ENCODE measurements at regions not wholly inside any gene's neighbourhood (a gene's known extent, or its start where the extent isn't known, plus 50 kb on each side); places are given as distances from the start of the nearest gene placed in this dataset.
"Not testable (repeated sequence)": the region's sequence is repeated elsewhere in the genome, so short reads cannot be mapped to it uniquely, and the experiment has no call there.

- H3K9me3 Mint-ChIP-seq: no peaks in the 10 kb centered on the region
- H3K27me3 Mint-ChIP-seq: no peaks in the 10 kb centered on the region
- no peak for TF ChIP-seq CTCF (conservative IDR thresholded peaks at IDR 0.05)
- no peaks in the 10 kb centered on the region for H3K4me1 Mint-ChIP-seq (ENCODE audit: unreplicated experiment)
- no peak overlapping the region for H3K4me3 Mint-ChIP-seq
- DNase-seq (ENCODE audit: extremely low spot score, unreplicated experiment): no peak
- H3K36me3 Mint-ChIP-seq: no peaks in the 10 kb centered on the region
- no peak overlapping the region for H3K27ac Mint-ChIP-seq
Measured at GRCh38 chr6:60891606-60892005, 1394.4 kb downstream of the KHDRBS2 start.

DNA sequence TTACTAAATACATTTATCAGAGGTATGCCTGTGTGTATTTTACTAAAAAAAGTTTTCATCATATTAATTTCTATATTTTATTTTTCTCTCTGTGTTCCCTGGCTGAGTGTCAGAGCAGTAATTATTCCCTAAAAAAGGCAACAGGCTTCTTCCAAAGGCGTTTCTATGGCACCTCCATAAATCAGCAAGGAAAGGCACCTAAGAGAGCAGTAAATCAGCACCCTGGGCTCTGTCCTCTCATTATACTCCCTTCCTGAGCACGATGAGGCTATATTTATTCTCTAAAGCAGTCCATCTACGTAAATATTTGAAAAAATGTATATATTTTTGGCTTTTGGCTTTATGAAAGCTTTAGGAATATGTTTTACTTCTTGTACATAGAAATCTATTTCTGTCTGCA lies 1408.6 kb downstream of the KHDRBS2 start:
- H3K4me3 Mint-ChIP-seq; H3K4me1 Mint-ChIP-seq (ENCODE audit: unreplicated experiment); DNase-seq (ENCODE audit: extremely low spot score, unreplicated experiment); H3K27ac Mint-ChIP-seq; H3K9me3 Mint-ChIP-seq; H3K36me3 Mint-ChIP-seq; H3K27me3 Mint-ChIP-seq: not testable (repeated sequence)

DNA sequence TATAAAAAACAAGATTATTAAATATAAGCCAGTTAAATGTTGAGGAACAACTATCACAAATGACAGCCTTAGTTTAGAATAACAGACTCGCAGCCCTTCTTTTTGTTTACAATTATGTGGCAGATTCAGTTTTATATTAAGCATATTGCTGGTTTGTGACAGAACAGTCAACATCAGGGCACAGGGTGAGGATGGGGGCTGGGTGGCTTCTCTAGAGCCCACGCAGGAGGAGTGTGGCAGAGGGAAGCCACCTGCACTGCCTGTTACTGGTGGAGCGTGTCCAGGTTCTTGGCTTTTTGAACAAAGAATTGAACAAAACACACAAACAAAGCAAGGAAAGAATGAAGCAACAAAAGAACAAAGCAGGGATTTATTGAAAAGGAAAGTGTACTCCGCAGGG lies 1415.2 kb downstream of the KHDRBS2 start:
- H3K4me1 Mint-ChIP-seq (ENCODE audit: unreplicated experiment); H3K27me3 Mint-ChIP-seq; H3K9me3 Mint-ChIP-seq; H3K27ac Mint-ChIP-seq; H3K4me3 Mint-ChIP-seq; H3K36me3 Mint-ChIP-seq; DNase-seq (ENCODE audit: extremely low spot score, unreplicated experiment): not testable (repeated sequence)

DNA sequence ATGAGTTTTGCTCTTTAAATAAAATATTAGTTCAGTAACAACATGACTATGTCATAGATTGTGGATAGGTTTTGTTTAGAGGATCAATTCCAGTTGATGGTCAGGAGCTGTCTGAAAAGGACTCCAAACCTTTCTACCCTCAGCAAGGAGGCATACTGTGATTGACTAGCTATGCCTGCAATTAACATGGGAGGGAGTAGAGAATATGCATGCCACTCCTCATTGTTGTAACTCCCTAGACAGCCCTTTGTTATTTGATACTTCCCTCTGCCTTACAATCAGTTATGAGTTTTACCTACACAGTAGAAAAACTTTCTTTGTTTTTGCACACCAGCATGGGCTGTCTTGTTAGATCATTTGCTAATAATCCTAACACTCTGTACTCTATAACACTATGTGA lies 1418.5 kb downstream of the KHDRBS2 start:
- Mint-ChIP-seq H3K4me3 (no peak overlapping the region), H3K27me3 (no peaks in the 10 kb centered on the region), H3K4me1 (ENCODE audit: unreplicated experiment) (no peaks in the 10 kb centered on the region), H3K9me3 (peaks cover 3% of the 10 kb centered on the region), H3K36me3 (no peaks in the 10 kb centered on the region), H3K27ac (no peak overlapping the region)
- TF ChIP-seq CTCF (conservative IDR thresholded peaks at IDR 0.05): no peak
- DNase-seq (ENCODE audit: extremely low spot score, unreplicated experiment): no peak

DNA sequence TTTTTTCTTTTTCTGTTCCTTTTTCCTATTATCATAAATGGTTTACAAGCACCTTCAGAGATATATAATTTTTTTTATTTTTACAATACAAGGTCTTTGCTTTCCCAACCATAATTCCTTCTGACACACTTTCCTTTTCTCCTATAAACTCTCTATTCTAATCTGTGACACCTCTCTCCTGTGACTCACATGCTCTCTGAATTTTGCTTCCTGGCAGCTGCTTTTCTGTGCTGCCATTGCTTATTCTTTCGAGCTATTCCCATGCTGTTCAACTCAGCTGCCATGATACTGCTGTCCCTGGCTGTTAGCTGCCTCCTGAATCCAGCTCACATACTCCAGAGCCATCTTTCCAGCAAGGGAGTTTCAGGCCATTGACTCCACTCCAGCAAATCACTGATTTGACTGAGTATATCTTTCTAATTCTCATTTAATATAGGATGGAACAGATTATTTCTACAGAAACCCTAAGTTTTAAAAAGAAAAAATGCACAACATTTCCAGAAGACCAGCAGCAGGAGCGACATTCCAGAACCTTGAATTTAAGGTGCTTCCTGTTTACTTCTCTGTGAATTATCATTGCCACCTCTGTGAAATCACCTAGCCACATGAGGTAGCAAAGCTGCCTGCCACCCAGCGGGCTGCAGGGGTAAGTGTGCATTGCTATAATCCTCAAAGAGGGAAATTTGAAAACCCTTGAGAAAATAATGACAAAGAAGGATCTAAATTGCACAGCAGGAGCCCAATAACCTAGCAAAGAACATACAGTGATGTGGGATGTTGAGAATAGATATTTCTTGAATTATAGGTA lies 1442.6 kb downstream of the KHDRBS2 start:
- not testable (repeated sequence) for DNase-seq (ENCODE audit: extremely low spot score, unreplicated experiment); H3K4me1 Mint-ChIP-seq (ENCODE audit: unreplicated experiment); H3K36me3 Mint-ChIP-seq; H3K4me3 Mint-ChIP-seq; H3K9me3 Mint-ChIP-seq; H3K27me3 Mint-ChIP-seq; H3K27ac Mint-ChIP-seq
- peak; percentile 61 for TF ChIP-seq CTCF (conservative IDR thresholded peaks at IDR 0.05)

- H3K9me3 Mint-ChIP-seq; H3K4me3 Mint-ChIP-seq; DNase-seq (ENCODE audit: extremely low spot score, unreplicated experiment); H3K36me3 Mint-ChIP-seq; H3K27me3 Mint-ChIP-seq; H3K4me1 Mint-ChIP-seq (ENCODE audit: unreplicated experiment); H3K27ac Mint-ChIP-seq: not testable (repeated sequence)
Measured at GRCh38 chr6:60830726-60831125, 1455.3 kb downstream of the KHDRBS2 start.

GRCh38 chr6:60822597-60822996 lies 1463.4 kb downstream of the KHDRBS2 start:
- not testable (repeated sequence) for H3K9me3 Mint-ChIP-seq; H3K4me3 Mint-ChIP-seq; H3K27me3 Mint-ChIP-seq; H3K27ac Mint-ChIP-seq; H3K4me1 Mint-ChIP-seq (ENCODE audit: unreplicated experiment); H3K36me3 Mint-ChIP-seq; DNase-seq (ENCODE audit: extremely low spot score, unreplicated experiment)

DNA sequence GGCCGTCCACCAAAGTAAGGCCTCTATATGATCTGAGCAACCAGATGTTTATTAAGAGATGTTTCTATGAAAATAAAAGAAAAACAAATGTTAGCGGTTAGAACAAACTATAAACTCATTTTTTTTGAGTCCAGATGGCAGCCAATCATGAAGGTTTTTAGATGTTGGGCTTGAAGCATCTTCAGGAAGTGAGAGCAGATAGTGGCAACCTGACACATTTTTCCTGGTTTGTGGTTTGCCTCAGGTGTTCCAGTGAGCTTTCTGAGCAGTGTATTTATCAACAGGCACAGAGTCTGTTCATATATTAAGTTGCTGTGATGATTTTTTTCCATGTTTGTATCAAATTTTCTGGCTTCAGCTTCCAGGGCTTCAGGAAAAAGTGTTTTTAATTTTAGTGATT lies 1468.0 kb downstream of the KHDRBS2 start:
- DNase-seq (ENCODE audit: extremely low spot score, unreplicated experiment); H3K36me3 Mint-ChIP-seq; H3K4me1 Mint-ChIP-seq (ENCODE audit: unreplicated experiment); H3K27ac Mint-ChIP-seq; H3K9me3 Mint-ChIP-seq; H3K27me3 Mint-ChIP-seq; H3K4me3 Mint-ChIP-seq: not testable (repeated sequence)

- H3K4me1 Mint-ChIP-seq (ENCODE audit: unreplicated experiment): not testable (repeated sequence)
Measured at GRCh38 chr6:60814784-60815183, 1471.2 kb downstream of the KHDRBS2 start.

GRCh38 chr6:60813897-60814596 lies 1472.0 kb downstream of the KHDRBS2 start:
- H3K27ac Mint-ChIP-seq; H3K36me3 Mint-ChIP-seq; H3K27me3 Mint-ChIP-seq; H3K4me1 Mint-ChIP-seq (ENCODE audit: unreplicated experiment); DNase-seq (ENCODE audit: extremely low spot score, unreplicated experiment); H3K9me3 Mint-ChIP-seq; H3K4me3 Mint-ChIP-seq: not testable (repeated sequence)

More at GRCh38 chr6:60814784-60815183, 1471.2 kb downstream of the KHDRBS2 start:
- H3K27me3 Mint-ChIP-seq; H3K36me3 Mint-ChIP-seq; H3K9me3 Mint-ChIP-seq; H3K27ac Mint-ChIP-seq; H3K4me3 Mint-ChIP-seq; DNase-seq (ENCODE audit: extremely low spot score, unreplicated experiment): not testable (repeated sequence)

DNA sequence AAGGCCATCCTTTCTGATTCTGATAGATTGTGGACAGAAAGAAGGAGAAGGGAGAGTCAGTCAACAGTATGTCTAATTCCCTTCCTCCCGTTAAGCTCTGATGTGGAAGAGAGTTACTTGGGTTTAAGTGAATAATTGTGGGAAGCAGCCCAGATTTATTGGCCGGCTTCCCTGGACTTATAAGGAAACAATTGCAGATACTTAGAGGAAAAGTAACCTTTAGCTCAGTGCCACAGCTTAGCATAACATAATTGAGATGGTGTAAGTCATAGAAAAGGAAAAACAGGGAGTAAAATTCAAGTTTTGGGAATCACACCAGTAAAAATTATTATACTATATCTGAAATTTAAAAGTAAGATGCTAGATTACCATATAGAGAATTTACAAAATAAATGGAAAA lies 1475.8 kb downstream of the KHDRBS2 start:
- H3K27me3 Mint-ChIP-seq, H3K9me3 Mint-ChIP-seq: not testable (repeated sequence)

More for the DNA sequence above, 1475.8 kb downstream of the KHDRBS2 start:
- not testable (repeated sequence) for H3K36me3 Mint-ChIP-seq; H3K27ac Mint-ChIP-seq; H3K4me1 Mint-ChIP-seq (ENCODE audit: unreplicated experiment); H3K4me3 Mint-ChIP-seq; DNase-seq (ENCODE audit: extremely low spot score, unreplicated experiment)
